ENCODE measurements at regions not wholly inside any gene's neighbourhood (a gene's known extent, or its start where the extent isn't known, plus 50 kb on each side); places are given as distances from the start of the nearest gene placed in this dataset.

GRCh38 chr1:115170961-115171392 lies 81.7 kb upstream of the TSPAN2 start:
- TF ChIP-seq POLR2A (IDR thresholded peaks at IDR 0.05): no peak
- TF ChIP-seq CTCF (IDR thresholded peaks at IDR 0.05): no peak
